ENCODE measurements at regions not wholly inside any gene's neighbourhood (a gene's known extent, or its start where the extent isn't known, plus 50 kb on each side); places are given as distances from the start of the nearest gene placed in this dataset.

GRCh38 chr3:5300638-5301037, 113.1 kb downstream of the EDEM1 start:
- no peak for FAIRE-seq
- Histone ChIP-seq H3K4me1 (replicated peaks in 1 of 2; ENCODE audit: control insufficient read depth in 2 of 2, insufficient read depth in 2 of 2, low read length in 2 of 2) (no peaks in the 10 kb centered on the region), H3K4me2 (ENCODE audit: insufficient read depth, low read length) (no peak overlapping the region), H2AFZ (ENCODE audit: low read depth, low read length) (no peak overlapping the region), H3K9me1 (ENCODE audit: control insufficient read depth, insufficient read depth, low read length) (no peaks in the 10 kb centered on the region), H4K20me1 (replicated peaks; ENCODE audit: control insufficient read depth, insufficient read depth, low read length) (no peaks in the 10 kb centered on the region), H3K27ac (ENCODE audit: extremely low read depth, low read depth, low read length) (no peak overlapping the region), H3K79me2 (ENCODE audit: control insufficient read depth, insufficient read depth, low read length) (no peaks in the 10 kb centered on the region), H3K9me3 (replicated peaks; ENCODE audit: control insufficient read depth, insufficient read depth, low read depth, low read length) (no peaks in the 10 kb centered on the region), H3K36me3 (ENCODE audit: control insufficient read depth, insufficient read depth, low read length) (no peaks in the 10 kb centered on the region), H3K27me3 (ENCODE audit: control insufficient read depth in 2 of 2, insufficient read depth in 2 of 2, low read length in 2 of 2) (peaks cover 11 to 20% of the 10 kb centered on the region in 2 experiments), H3K4me3 (no peak overlapping the region), H3K9ac (ENCODE audit: insufficient read depth in 1 of 2, low read depth in 2 of 2, low read length in 2 of 2) (no peak overlapping the region)
- TF ChIP-seq MLLT1 (IDR thresholded peaks at IDR 0.05) (no peak), LEF1 (IDR thresholded peaks at IDR 0.05) (no peak), SREBF1 (IDR thresholded peaks at IDR 0.05; ENCODE audit: borderline replicate concordance, low read depth, low read length) (no peak), ZNF561 (CRISPR knock-in tag; conservative IDR thresholded peaks at IDR 0.05) (no peak), PURB (CRISPR knock-in tag; IDR thresholded peaks at IDR 0.05; ENCODE audit: low read depth) (no peak), ILF3 (IDR thresholded peaks at IDR 0.05; ENCODE audit: borderline replicate concordance) (no peak)
- 0% methylated on average over 4 of the region's 4 CpGs for WGBS (ENCODE audit: insufficient coverage, low coverage, missing lambda C conversion rate)
- no TSS peak for BruUV-seq (replicated peaks)
- in situ Hi-C loops (cut with MboI) (loop anchor here (25.0 kb wide), 1 partner anchor 1487 kb away; no protein-coding TSS in a partner anchor), intact Hi-C loops (cut with micrococcal nuclease) (no loop called here)
- ATAC-seq = no peak
- ChIA-PET POLR2A (interaction anchor here (0.6 kb wide), 2 partner anchors 47 to 127 kb away, joined by 3 to 4 read pairs; no protein-coding TSS in a partner anchor), CTCF (ENCODE audit: low intra/inter-chr PET ratio) (no interaction called here)
- no peak for DNase-seq (ENCODE audit: extremely low read depth in 1 of 4, low spot score in 3 of 4)
